ENCODE measurements at regions not wholly inside any gene's neighbourhood (a gene's known extent, or its start where the extent isn't known, plus 50 kb on each side); places are given as distances from the start of the nearest gene placed in this dataset.

DNA sequence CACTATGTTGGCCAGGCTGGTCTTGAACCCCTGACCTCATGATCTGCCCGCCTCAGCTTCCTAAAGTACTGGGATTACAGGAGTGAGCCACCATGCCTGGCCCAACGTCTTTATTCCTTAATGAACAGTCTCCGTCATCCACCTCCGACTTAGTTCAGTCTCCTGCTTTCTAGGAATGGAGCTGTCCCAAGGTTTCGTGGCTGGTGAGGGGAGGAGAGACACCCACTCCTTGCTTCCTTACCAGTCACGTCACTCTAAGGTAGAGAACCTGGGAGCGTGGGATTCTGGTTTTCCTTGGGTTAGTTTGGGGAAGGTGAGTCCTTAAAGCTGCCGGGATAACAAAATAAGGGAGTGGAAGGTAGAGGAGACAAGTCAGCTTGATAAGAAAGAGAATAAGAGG, 55.0 kb upstream of the ATP2B4 start:
- no peak overlapping the region for H3K27ac ChIP-seq (ENCODE audit: extremely low read depth, low read depth, low read length)
- no peak for FAIRE-seq
- in situ Hi-C loops (cut with MboI) (no loop called here), intact Hi-C loops (cut with micrococcal nuclease) (no loop called here)
- peaks cover 0 to 4% of the 10 kb centered on the region in 2 experiments; a peak in 1 of 5 replicates for H3K4me1 ChIP-seq (replicated peaks in 1 of 2; ENCODE audit: control insufficient read depth in 2 of 2, insufficient read depth in 2 of 2, low read length in 2 of 2)
- H3K9me1 ChIP-seq (ENCODE audit: control insufficient read depth, insufficient read depth, low read length), result no peaks in the 10 kb centered on the region
- no TSS peak for BruUV-seq (replicated peaks)
- WGBS (ENCODE audit: insufficient coverage, low coverage, missing lambda C conversion rate), result 0% methylated on average over 8 of the region's 8 CpGs
- H3K9ac ChIP-seq (ENCODE audit: insufficient read depth in 1 of 2, low read depth in 2 of 2, low read length in 2 of 2), result no peak overlapping the region
- TF ChIP-seq POLR3G (IDR thresholded peaks at IDR 0.05; ENCODE audit: extremely low read depth, insufficient read length, insufficient replicate concordance) (no peak), HNRNPLL (IDR thresholded peaks at IDR 0.05; ENCODE audit: low read depth, low read length, poor library complexity, severe bottlenecking) (no peak), GATAD2B (IDR thresholded peaks at IDR 0.05; ENCODE audit: borderline replicate concordance) (no peak), DMBX1 (CRISPR knock-in tag; IDR thresholded peaks at IDR 0.05; ENCODE audit: borderline replicate concordance) (no peak), MAFG (tag; conservative IDR thresholded peaks at IDR 0.05) (no peak), ZNF830 (CRISPR knock-in tag; IDR thresholded peaks at IDR 0.05) (no peak), TAF1 (IDR thresholded peaks at IDR 0.05; ENCODE audit: control insufficient read depth, extremely low read depth, insufficient read depth, low read length, severe bottlenecking) (no peak), ZC3H11A (IDR thresholded peaks at IDR 0.05; ENCODE audit: low read depth, low read length) (no peak), CBX1 (IDR thresholded peaks at IDR 0.05; ENCODE audit: low read depth) (no peak), SP1 (CRISPR knock-in tag; IDR thresholded peaks at IDR 0.05) (no peak), TAF15 (IDR thresholded peaks at IDR 0.05; ENCODE audit: low read depth, low read length) (no peak), PML (IDR thresholded peaks at IDR 0.05; ENCODE audit: low read length) (no peak), MTA3 (IDR thresholded peaks at IDR 0.05; ENCODE audit: borderline replicate concordance) (no peak), HNRNPUL1 (IDR thresholded peaks at IDR 0.05; ENCODE audit: low read length) (no peak), MYC (IDR thresholded peaks at IDR 0.05; ENCODE audit: low read depth, low read length) (no peak), MYC (CRISPR knock-in tag; IDR thresholded peaks at IDR 0.05; ENCODE audit: borderline replicate concordance, low read depth) (no peak)
- TF ChIP-seq, protein P1, sequence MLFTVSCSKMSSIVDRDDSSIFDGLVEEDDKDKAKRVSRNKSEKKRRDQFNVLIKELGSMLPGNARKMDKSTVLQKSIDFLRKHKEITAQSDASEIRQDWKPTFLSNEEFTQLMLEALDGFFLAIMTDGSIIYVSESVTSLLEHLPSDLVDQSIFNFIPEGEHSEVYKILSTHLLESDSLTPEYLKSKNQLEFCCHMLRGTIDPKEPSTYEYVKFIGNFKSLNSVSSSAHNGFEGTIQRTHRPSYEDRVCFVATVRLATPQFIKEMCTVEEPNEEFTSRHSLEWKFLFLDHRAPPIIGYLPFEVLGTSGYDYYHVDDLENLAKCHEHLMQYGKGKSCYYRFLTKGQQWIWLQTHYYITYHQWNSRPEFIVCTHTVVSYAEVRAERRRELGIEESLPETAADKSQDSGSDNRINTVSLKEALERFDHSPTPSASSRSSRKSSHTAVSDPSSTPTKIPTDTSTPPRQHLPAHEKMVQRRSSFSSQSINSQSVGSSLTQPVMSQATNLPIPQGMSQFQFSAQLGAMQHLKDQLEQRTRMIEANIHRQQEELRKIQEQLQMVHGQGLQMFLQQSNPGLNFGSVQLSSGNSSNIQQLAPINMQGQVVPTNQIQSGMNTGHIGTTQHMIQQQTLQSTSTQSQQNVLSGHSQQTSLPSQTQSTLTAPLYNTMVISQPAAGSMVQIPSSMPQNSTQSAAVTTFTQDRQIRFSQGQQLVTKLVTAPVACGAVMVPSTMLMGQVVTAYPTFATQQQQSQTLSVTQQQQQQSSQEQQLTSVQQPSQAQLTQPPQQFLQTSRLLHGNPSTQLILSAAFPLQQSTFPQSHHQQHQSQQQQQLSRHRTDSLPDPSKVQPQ (CRISPR knock-in tag; IDR thresholded peaks at IDR 0.05; ENCODE audit: borderline replicate concordance), result no peak
- TF ChIP-seq, protein P2, sequence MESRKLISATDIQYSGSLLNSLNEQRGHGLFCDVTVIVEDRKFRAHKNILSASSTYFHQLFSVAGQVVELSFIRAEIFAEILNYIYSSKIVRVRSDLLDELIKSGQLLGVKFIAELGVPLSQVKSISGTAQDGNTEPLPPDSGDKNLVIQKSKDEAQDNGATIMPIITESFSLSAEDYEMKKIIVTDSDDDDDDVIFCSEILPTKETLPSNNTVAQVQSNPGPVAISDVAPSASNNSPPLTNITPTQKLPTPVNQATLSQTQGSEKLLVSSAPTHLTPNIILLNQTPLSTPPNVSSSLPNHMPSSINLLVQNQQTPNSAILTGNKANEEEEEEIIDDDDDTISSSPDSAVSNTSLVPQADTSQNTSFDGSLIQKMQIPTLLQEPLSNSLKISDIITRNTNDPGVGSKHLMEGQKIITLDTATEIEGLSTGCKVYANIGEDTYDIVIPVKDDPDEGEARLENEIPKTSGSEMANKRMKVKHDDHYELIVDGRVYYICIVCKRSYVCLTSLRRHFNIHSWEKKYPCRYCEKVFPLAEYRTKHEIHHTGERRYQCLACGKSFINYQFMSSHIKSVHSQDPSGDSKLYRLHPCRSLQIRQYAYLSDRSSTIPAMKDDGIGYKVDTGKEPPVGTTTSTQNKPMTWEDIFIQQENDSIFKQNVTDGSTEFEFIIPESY (CRISPR knock-in tag; IDR thresholded peaks at IDR 0.05), result no peak
- H3K27me3 ChIP-seq (ENCODE audit: control insufficient read depth in 2 of 2, insufficient read depth in 2 of 2, low read length in 2 of 2), result peaks cover 53 to 85% of the 10 kb centered on the region in 2 experiments
- POLR2A ChIA-PET, result interaction anchor here (1.9 to 2.6 kb wide), 2 partner anchors 9 to 13 kb away, joined by 8 to 12 read pairs; no protein-coding TSS in a partner anchor
- CTCF ChIA-PET (ENCODE audit: low intra/inter-chr PET ratio), result interaction anchor here (0.6 kb wide), 1 partner anchor 663 kb away, joined by 4 read pairs; no protein-coding TSS in a partner anchor
- H2AFZ ChIP-seq (ENCODE audit: low read depth, low read length), result no peak overlapping the region
- H3K4me3 ChIP-seq, result no peak overlapping the region
- H3K9me3 ChIP-seq (replicated peaks; ENCODE audit: control insufficient read depth, insufficient read depth, low read depth, low read length), result no peaks in the 10 kb centered on the region
- no peak for DNase-seq (ENCODE audit: extremely low read depth in 1 of 4, low spot score in 3 of 4)
- H4K20me1 ChIP-seq (replicated peaks; ENCODE audit: control insufficient read depth, insufficient read depth, low read length), result no peaks in the 10 kb centered on the region
- H3K36me3 ChIP-seq (ENCODE audit: control insufficient read depth, insufficient read depth, low read length), result no peaks in the 10 kb centered on the region
- H3K79me2 ChIP-seq (ENCODE audit: control insufficient read depth, insufficient read depth, low read length), result no peaks in the 10 kb centered on the region
- no peak overlapping the region for H3K4me2 ChIP-seq (ENCODE audit: insufficient read depth, low read length)
- no peak; the same call in 2 of the 3 replicates for ATAC-seq

All from K562 (cell line).